RWPE1 (cell line): ENCODE measurements at regions not wholly inside any gene's neighbourhood (a gene's known extent, or its start where the extent isn't known, plus 50 kb on each side); places are given as distances from the start of the nearest gene placed in this dataset.

Experiments used
- CTCF ChIA-PET: fragments of 350-600 bp; sonication (Branson Sonifier 250); formaldehyde crosslinking; extraction: SDS; loops from one replicate; lab custom pipeline; 2021; lab: Yijun Ruan, JAX
- POLR2A ChIA-PET: fragments of 400-600 bp; formaldehyde crosslinking; extraction: SDS; loops from one replicate; lab custom pipeline; 2020; ENCODE audit warnings: antibody characterized with exemption; ENCODE audit not compliant: low non-redundant PET; lab: Yijun Ruan, JAX
- DNase-seq: peaks from one replicate; pipeline ENCODE4 v3.0.0; 2012; ENCODE audit warnings: low spot score
- H3K27ac ChIP-seq: fragments of 450-650 bp; 2 replicates; pipeline ENCODE4 v1.5.1; 2017
- CTCF ChIP-seq: fragments of 450-650 bp; conservative IDR thresholded peaks from 2 replicates; pipeline ENCODE4 v1.5.1; 2017; ENCODE audit warnings: low read depth, mild to moderate bottlenecking

GRCh38 chr6:6837541-6838080 lies 249.1 kb downstream of the LY86 start:
- no peak for TF ChIP-seq CTCF
- DNase-seq = no peak
- POLR2A ChIA-PET = no interaction called here
- H3K27ac ChIP-seq = no peak overlapping the region
- CTCF ChIA-PET = no interaction called here

- no peak overlapping the region for H3K27ac ChIP-seq
- DNase-seq = no peak
- POLR2A ChIA-PET = no interaction called here
- CTCF ChIA-PET = interaction anchor here (0.7 kb wide), 1 partner anchor 11 kb away, joined by 3 read pairs; no protein-coding TSS in a partner anchor
- no peak for TF ChIP-seq CTCF
Observed at GRCh38 chr6:6840831-6841291, 252.3 kb downstream of the LY86 start.

GRCh38 chr6:6841571-6841970 lies 253.1 kb downstream of the LY86 start:
- no peak for DNase-seq
- no peak for TF ChIP-seq CTCF
- POLR2A ChIA-PET = no interaction called here
- H3K27ac ChIP-seq = 0 out of 2 replicates have a peak overlapping the region, but pooled peaks have one; percentile 17
- CTCF ChIA-PET = no interaction called here

- H3K27ac ChIP-seq = peak overlapping the region; percentile 83
- no peak for DNase-seq
- ChIA-PET CTCF (no interaction called here), POLR2A (no interaction called here)
- no peak for TF ChIP-seq CTCF
Observed at GRCh38 chr6:6842291-6842690, 253.8 kb downstream of the LY86 start.

- ChIA-PET POLR2A (interaction anchor here (0.7 kb wide), 1 partner anchor 662 kb away, joined by 4 read pairs; no protein-coding TSS in a partner anchor), CTCF (interaction anchor here (0.6 to 1.2 kb wide), 4 partner anchors 9 to 401 kb away, joined by 3 read pairs; no protein-coding TSS in a partner anchor)
- TF ChIP-seq CTCF = no peak
- peak overlapping the region; percentile 83 for H3K27ac ChIP-seq
- peak; percentile 75 for DNase-seq
Observed at GRCh38 chr6:6843057-6843627, 254.6 kb downstream of the LY86 start.

- CTCF ChIA-PET = interaction anchor here (1.0 to 1.2 kb wide), 2 partner anchors 8 to 109 kb away, joined by 3 to 5 read pairs; no protein-coding TSS in a partner anchor
- TF ChIP-seq CTCF = no peak
- POLR2A ChIA-PET = interaction anchor here (0.7 kb wide), 1 partner anchor 661 kb away, joined by 4 read pairs; no protein-coding TSS in a partner anchor
- peak overlapping the region; percentile 83 for H3K27ac ChIP-seq
- DNase-seq = no peak
Observed at GRCh38 chr6:6843777-6844176, 255.3 kb downstream of the LY86 start.
